DMS79 (cell line): ENCODE measurements at regions not wholly inside any gene's neighbourhood (a gene's known extent, or its start where the extent isn't known, plus 50 kb on each side); places are given as distances from the start of the nearest gene placed in this dataset.
A peak's percentile ranks its signal among the peaks of the same experiment; 100 is the strongest.
"Not testable (repeated sequence)": the region's sequence is repeated elsewhere in the genome, so short reads cannot be mapped to it uniquely, and the experiment has no call there.

Experiments
- DNase-seq: peaks from one replicate; lab custom pipeline; 2025; lab: John Stamatoyannopoulos, UW

DNA sequence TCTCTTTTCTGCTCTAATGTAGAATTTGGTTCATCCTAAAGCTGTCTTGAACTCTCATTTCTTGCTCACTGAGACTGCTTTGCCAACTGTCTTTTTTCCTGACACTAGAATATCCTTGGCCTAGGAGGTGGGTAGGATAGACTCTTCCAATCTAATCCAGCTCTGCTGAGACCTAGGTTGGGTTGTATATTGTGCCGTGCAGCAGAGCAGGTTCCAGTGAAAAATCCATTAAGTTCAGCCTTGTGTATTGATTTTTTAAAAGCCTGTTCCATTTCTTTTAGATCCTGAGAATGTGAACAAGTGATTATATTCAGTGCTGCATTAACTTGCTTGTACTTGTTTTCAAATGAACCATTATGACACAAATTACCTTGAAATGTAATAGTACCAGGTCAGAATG, 539.6 kb downstream of the LRRC70 start:
- no peak for DNase-seq

DNA sequence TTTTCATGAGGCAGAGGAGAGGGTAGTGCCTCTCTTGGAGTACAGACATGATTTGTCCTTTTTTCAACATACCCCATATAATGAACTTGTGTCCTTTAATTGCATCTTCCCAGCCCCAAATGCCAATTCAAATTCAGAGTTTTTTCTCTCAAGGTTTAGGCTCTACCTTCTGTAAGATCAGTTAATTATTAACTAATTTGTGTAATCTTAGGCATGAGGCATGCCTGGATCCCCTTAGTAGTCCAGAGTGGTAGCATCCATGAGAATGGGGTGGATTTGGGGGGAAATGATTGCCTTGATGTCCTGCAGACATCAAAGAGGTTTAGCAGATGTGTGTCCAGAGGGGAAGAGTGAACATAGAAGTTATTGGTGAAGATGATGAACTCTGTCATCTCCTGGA, 533.3 kb downstream of the LRRC70 start:
- no peak for DNase-seq

DNA sequence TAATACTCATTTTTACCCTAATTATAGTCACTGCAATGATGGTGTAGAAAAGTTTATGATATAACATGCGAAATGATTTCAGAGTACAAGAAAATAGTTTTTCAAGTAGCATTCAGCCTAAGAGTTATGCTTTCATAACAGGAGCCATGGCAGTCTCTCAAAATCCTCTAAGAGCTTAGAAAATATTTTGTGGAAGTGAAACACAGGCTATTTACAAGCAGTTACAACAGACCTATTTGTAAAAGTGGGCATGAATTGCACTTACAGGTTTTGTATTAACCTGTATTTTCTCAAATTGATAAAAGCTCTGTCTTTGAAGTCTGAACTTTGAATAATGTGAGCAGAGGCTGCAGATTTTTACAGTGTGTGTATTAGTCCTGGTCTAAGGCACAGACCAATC, 523.3 kb downstream of the LRRC70 start:
- DNase-seq, result no peak

DNA sequence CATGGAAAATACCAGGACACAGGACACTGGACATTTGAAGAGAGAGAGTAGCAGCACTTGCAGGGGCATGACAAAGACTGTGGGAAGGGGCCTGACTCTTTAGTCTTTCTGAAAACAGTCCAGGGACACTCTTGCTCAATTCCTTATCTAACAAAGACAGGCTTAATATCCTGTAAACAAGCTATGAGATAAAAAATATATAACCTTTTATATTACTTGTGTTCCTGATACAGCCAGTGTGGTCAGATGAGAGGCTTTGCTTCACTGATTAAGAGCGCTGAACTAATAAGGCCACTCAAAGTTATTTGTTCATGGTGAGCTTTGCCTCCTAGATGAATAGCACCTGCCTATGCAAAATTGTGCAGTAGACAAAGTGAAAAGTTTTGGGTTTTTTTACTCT, 518.7 kb downstream of the LRRC70 start:
- peak; percentile 57 for DNase-seq

DNA sequence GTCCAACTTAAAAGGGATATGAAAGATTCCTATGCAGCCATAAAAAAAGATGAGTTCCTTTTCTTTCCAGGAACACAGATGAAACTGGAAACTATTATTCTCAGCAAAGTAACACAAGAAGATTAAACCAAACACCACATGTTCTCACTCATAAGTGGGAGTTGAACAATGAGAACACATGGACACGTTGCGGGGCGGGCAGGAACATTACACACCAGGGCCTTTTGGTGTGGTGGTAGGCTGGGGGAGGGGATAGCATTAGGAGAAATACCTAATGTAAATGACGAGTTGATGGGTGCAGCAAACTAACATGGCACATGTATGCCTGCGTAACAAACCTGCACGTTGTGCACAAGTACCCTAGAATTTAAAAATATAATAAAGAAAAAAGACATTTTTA, 516.1 kb downstream of the LRRC70 start:
- DNase-seq, result no peak

DNA sequence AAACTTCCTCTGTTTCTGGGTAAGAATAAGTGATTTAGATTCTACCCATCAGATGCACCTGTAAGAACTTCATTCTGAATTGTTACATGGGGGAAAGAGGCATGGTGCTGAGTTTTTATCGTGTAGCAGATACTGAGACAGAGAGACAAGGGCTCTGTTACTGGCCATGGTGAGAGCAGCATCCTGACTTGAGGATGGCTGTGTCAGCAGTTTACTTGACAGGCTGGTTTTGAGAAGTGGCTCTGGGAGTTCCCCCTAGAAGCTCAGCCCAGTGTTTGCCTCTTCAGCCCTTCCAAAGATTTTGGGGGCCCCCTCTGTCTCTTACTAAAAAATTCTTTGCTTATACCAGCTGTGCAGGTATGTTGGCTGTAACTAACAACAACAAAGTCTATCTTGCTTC, 510.5 kb downstream of the LRRC70 start:
- no peak for DNase-seq

DNA sequence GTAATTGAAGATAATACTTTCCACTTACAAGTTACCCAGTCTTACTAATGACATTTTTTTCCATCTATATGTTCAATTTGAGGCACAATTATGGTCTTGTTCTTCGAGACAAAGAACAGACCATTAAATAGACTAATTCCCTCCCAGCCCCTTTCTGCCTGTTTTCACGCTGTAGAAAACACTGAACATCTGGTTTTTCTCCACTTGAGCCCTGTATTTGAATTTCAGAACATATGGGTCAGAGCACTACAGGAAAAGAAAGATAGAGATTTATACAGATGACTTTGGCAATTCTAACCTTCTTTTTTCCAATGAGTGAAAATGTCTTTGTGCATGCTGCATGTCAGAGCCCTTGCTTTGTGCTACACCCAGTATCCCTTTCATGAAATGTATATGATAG, 506.9 kb downstream of the LRRC70 start:
- DNase-seq, result no peak

DNA sequence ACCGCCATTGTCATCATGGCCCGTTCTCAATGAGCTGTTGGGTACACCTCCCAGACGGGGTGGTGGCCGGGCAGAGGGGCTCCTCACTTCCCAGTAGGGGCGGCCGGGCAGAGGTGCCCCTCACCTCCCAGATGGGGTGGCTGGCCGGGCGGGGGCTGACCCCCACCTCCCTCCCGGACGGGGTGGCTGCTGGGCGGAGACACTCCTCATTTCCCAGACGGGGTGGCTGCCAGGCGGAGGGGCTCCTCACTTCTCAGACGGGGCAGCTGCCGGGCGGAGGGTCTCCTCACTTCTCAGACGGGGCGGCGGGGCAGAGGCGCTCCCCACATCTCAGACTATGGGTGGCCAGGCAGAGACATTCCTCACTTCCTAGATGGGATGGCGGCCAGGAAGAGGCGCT, 505.1 kb downstream of the LRRC70 start:
- not testable (repeated sequence) for DNase-seq

DNA sequence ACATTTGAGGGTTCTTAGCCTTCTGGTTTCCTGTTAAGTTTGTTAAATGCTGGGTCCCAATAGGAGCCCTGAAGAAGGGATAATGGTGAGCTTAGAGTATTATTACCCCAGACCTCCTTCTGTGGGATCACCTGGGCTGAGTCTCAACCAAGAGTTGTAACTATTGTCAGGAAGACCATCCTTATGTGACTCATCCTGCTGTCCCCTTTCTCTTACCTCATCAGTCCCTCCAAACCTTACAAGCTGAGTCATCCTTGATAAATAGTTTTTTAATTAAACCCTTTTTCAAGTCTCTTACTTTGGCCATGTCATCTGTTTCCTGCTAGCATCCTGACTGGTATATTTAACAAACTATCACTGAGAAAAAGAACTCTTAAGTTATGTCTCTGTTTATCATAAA, 502.8 kb downstream of the LRRC70 start:
- DNase-seq, result no peak

DNA sequence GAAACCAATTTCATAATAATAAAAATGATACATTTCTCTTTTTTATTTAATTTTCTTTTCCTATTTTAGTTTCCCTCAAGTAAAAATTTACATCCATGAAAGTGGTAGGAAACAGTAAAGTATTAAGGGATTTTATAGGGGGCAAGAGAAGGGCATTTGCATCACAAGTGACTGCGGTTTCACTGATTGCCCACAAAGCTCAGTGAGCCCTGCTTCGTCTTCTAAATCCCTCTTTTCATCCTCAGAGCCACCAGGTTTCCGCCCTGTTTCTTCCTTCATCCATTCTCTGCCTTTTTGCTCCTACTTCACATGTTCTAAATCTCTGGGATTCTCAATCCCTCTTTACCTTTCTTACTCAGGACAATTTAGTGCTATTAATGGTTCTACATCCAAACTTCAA, 491.4 kb downstream of the LRRC70 start:
- no peak for DNase-seq

DNA sequence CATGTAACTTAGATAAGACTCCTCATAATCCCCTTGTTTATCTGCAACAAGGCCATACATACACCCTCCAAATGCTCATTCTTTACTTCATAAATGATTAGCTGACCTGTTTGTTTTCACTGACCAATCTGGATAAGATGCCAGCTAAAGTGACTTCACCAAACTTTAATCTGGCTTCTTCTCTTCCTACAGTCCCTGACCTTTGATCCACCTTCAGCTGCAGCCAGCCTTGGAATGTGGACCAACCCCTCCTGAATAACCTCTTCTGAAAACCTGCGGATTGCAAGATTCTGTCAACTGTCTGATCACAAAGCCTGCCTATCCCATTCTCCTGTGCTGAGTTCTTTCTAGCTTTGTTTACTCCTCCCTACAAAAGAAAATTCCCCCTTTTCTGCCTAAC, 476.8 kb downstream of the LRRC70 start:
- DNase-seq, result no peak

DNA sequence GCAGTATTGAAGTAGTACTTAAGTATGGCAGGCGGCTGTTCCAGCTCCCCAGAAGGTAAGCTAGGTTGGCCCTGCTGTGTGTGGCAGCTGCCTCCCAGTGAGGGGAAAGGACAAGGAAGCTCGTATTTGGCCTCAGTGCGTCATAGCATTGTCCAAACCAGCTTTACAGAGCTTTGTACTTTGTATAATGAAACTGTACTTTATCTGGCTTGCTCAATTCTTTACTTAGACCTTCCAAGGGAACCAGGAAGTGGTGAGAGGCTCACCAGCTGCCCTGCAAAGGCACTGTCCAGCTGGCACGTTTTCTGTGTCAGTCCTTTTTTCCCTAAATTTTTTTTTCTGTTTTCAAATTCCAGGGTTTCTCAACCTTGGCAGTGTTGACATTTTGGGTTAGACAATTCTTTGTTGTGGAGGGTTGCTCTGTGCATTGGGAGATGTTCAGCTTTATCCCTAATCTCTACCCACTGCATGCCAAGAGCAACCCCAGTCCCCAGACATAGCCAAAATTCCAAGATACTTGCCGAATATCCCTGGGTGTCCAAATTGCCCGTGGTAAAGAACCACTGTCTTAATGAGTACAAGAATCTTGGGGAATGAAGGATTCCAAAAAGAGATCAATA, 474.5 kb downstream of the LRRC70 start:
- DNase-seq, result no peak

DNA sequence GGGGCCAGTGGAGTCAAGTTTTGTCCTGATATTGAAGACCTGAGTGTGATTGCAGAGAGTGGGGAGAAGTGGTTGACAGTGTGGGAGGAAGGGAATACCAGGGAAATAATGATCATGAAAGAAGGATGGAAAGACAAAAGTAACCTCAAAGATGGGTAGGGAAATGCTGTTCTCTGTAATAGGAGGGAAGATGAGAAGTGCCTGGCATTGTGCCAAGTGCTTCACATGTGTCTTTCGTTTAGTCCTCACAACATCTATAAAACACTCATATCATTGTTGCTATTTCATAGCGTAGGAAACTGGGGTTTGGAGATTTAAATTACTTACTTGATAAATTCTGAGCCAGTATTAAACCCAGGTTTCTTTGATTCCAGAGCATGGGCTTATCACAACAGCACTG, 472.3 kb downstream of the LRRC70 start:
- no peak for DNase-seq

DNA sequence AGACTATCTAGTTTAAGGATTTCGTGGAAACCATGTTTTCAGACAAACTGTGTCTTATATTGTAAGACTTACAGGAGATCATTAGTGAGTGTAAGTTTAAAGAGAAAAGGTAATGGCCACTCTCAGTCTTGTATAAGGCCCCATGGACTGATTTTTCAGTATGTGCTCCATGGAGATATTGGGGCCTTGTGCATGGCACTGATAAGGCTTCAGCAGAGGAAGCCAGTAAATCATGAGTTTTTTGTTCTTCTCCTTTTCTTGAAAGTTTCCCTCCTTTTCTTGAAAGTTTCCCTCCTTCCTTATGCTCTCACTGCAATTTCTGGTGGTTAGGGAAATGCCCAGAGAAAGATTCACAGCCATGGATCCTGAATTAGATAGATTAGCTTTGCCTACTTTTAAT, 471.3 kb downstream of the LRRC70 start:
- DNase-seq, result no peak

DNA sequence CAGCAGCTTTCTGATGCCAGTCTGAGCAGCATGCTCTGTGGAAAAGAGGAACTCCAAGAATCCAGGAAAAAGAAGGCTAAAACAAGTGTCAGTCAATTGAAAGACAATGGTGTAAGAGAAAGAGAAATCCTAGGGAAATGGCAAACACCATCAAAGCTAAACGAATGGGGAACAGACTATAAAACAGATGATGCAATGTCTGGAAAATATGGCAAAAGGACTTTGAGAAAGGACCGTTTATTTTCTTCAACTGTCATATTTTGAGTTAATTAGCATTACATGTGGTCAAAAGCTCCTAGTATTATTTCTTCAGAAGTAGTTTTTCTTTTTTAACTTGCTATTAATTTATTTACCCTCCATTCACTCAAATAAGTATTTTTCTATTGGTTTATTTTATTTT, 465.2 kb downstream of the LRRC70 start:
- DNase-seq, result no peak

DNA sequence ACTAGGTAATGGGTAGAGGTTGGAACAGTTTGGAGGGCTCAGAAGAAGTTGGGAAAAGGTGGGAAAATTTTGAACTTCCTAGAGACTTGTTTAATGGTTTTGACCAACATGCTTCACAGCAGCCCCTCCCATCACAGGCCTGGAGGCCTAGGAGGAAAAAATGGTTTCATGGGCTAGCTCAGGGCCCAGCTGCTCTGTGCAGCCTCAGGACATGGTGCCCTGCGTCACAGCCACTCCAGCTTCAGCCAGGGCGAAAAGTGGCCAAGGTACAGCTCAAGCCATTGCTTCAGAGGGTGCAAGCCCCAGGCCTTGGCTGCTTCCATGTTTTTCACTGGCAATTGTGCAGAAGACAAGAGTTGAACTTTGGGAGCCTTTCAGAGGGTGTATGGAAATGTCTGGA, 453.7 kb downstream of the LRRC70 start:
- no peak for DNase-seq

DNA sequence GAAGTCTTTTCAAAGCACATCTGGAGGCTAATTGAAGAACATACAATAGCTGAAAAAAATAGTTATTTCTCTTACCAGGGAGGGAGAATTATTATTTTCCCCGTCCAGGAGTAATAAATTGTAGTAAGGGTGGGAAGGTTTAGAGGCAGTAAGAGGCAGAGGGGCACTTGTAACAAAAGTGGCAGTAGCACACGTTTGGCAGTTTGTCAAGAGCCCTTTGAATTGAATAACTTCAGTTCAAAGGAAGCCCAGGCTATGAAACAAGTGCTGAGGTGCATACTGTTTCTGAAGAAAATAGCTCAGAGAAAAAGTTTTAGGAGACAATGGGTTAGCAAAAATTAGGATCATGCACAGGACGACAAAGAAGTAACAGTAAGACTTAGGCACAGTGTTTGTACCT, 451.3 kb downstream of the LRRC70 start:
- peak; percentile 13 for DNase-seq

DNA sequence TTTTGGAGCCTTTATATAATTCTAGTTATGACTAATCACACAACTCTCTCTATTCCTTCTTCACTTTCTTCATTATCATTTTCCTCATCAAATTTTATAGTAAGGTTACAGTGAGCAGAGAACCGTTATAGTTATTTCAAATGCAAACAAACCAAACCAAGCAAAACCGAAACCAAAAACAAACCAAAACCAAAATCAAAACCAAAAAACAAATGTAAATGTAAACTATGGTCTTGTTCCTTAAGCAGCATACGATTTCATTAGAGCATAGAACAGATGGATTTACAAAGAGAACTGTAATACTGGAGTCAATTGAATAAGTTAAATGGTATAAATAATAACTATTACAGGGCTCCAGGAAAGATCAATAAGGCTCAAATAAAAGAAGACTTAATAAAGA, 447.1 kb downstream of the LRRC70 start:
- no peak for DNase-seq

DNA sequence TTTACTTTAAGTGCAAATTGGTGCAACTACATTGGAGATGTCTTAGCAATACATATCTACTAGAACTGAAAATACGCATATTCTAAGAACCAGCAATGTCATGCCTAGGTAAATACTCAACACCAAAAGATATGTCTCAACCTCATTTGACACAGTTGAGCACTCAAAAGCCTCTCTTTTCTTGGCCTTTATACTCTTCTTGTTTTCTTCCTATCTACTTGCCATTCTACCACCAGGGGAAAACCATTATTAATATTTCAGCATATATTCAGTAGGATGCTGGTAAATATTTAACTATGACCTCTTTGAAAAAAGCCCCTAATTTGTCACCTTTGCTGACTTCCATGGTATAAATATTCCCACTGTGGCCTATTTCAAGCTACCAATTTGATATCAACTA, 443.8 kb downstream of the LRRC70 start:
- DNase-seq, result no peak

DNA sequence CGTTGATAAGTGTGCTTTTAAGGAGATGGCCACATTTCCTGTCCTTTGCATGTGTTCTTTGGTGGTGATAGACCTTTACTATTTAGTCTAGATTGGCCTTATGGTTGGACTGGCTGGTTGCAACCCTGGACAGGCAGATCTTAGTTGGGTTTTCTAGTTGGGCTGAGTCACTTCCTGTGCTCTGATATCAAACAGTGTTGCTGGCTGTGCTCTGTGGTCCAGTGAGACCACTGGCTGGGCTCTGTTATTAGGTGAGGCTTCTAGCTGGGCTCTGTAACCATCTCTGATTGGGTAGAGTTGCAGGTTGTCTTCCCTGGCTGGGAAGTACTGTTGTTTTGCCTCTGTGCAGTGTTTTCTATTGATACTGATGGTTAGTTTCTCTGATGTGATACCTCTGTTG, 432.5 kb downstream of the LRRC70 start:
- DNase-seq, result no peak

DNA sequence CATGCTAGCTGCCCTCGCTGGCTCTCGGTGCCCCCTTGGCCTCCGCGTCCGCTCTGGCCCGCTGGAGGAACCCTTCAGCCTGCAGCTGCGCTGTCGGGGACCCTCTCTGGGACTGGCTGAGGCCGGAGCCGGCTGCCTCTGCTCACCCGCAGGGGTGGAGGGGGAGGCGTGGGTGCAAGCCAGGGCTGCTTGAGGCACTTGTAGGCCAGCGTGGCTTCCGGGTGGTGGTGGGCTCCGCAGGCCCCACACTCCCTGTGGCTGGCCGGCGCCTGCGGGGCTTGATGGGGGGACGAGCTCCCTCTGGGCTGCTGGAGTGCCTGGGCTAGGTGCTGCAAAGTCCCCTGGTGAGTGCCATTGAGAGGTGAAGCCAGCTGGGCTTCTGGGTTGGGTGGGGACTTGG, 429.6 kb downstream of the LRRC70 start:
- no peak for DNase-seq

DNA sequence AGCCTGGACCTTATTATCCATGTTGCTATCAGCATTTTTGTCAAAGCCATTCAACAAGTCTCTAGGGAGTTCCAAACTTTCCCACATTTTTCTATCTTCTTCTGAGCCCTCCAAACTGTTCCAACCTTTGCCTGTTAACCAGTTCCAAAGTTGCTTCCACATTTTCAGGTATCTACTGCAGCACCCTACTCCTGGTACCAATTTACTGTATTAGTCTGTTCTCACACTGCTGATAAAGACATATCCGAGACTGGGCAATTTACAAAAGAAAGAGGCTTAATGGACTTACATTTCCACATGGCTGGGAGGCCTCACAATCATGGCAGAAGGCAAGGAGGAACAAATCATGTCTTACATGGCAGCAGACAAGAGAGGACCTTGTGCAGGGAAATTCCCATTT, 416.2 kb downstream of the LRRC70 start:
- DNase-seq, result not testable (repeated sequence)

DNA sequence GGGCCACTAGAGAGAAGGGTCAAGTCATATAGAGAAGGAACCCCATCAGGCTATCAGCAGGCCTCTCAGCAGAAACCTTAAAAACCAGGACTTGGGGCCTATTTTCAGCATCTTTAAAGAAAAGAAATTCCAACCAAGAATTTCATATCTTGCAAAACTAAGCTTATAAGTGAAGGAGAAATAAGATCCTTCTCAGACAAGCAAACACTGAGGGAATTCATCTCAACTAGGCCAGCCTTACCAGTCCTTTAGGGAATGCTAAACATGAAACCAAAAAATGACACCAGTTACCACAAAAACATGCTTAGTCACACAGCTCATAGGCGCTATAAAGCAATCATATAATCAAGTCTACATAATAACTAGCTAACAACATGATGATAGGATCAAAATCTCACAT, 407.1 kb downstream of the LRRC70 start:
- no peak for DNase-seq

DNA sequence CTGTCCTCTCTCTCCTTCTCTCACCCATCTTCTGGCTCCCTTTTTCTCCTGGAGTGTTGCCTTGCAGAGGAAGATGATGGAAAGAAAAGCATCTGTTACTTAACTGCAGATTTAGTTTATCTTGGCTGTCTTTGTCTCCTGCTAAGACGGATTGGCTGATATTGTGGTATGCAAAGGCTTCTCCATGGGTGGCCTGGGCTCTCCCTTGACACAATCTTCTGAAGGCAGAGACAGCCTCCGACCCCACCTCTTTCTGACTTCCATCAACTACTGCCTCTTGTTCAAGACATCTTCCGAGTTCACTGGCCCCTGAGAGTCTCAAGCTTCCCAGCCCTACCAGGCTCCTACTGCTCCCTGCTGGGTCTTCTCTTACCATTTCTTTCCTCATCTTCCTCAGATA, 403.7 kb downstream of the LRRC70 start:
- DNase-seq, result no peak

DNA sequence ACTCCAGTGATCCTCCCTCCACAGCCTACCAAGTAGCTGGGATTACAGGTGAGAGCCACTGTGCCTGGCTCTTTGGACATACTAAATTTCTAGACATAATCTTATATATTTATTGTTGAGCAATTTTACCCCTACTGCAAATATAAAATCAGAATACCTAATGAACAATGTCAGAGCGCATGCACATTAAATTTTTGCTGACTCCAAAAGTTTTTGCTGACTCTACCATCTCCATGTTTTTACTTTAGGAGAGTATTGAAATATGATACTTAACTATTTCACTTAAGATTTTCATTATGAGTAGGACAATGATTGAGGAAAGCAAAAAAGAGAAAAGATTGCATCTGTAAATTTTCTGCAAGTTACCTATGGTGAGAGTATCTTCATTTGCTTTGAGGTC, 402.3 kb downstream of the LRRC70 start:
- DNase-seq, result no peak
